ENCODE measurements at regions not wholly inside any gene's neighbourhood (a gene's known extent, or its start where the extent isn't known, plus 50 kb on each side); places are given as distances from the start of the nearest gene placed in this dataset.
"Not testable (repeated sequence)": the region's sequence is repeated elsewhere in the genome, so short reads cannot be mapped to it uniquely, and the experiment has no call there.

DNA sequence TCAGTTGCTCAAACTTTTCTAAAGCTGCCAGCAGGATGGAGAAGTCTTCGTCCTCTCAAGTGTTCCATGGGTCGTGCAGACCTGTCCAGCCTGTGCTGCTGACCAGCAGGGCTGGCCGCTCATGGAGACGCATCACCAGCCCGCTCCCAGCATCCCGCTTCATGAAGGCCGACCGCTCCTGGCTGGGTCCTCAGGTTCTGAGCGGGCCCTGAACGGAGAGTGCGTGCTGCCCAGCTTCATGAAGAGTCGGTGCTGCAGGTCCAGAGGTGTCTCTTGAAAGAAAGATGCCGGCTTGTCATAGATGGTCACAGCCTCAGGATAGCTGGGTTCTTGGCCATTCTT is 75.8 kb upstream of the KCNAB1 start:
- TF ChIP-seq TOX (CRISPR knock-in tag; IDR thresholded peaks at IDR 0.05; ENCODE audit: borderline replicate concordance), result no peak
- no peak for TF ChIP-seq RARB (CRISPR knock-in tag; IDR thresholded peaks at IDR 0.05)
- no peak for TF ChIP-seq ZC3H10 (CRISPR knock-in tag; IDR thresholded peaks at IDR 0.05)
- no peak for TF ChIP-seq PPARA (CRISPR knock-in tag; IDR thresholded peaks at IDR 0.05; ENCODE audit: borderline replicate concordance)
- TF ChIP-seq, protein P1, sequence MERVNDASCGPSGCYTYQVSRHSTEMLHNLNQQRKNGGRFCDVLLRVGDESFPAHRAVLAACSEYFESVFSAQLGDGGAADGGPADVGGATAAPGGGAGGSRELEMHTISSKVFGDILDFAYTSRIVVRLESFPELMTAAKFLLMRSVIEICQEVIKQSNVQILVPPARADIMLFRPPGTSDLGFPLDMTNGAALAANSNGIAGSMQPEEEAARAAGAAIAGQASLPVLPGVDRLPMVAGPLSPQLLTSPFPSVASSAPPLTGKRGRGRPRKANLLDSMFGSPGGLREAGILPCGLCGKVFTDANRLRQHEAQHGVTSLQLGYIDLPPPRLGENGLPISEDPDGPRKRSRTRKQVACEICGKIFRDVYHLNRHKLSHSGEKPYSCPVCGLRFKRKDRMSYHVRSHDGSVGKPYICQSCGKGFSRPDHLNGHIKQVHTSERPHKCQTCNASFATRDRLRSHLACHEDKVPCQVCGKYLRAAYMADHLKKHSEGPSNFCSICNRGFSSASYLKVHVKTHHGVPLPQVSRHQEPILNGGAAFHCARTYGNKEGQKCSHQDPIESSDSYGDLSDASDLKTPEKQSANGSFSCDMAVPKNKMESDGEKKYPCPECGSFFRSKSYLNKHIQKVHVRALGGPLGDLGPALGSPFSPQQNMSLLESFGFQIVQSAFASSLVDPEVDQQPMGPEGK (CRISPR knock-in tag; IDR thresholded peaks at IDR 0.05; ENCODE audit: borderline replicate concordance), result no peak
- no peak for TF ChIP-seq TCF4 (CRISPR knock-in tag; IDR thresholded peaks at IDR 0.05; ENCODE audit: borderline replicate concordance)
- no peak for TF ChIP-seq CSRNP3 (CRISPR knock-in tag; IDR thresholded peaks at IDR 0.05)
- no peak for TF ChIP-seq ISL1 (CRISPR knock-in tag; IDR thresholded peaks at IDR 0.05)
- TF ChIP-seq ZNF70 (CRISPR knock-in tag; IDR thresholded peaks at IDR 0.05), result no peak
- TF ChIP-seq ESRRG (CRISPR knock-in tag; IDR thresholded peaks at IDR 0.05), result no peak
- TF ChIP-seq ZNF565 (CRISPR knock-in tag; conservative IDR thresholded peaks at IDR 0.05; ENCODE audit: low read depth), result no peak
- TF ChIP-seq POU6F1 (CRISPR knock-in tag; IDR thresholded peaks at IDR 0.05; ENCODE audit: borderline replicate concordance, low read depth), result no peak
- TF ChIP-seq ZFP30 (CRISPR knock-in tag; IDR thresholded peaks at IDR 0.05), result no peak
- TF ChIP-seq BACH2 (CRISPR knock-in tag; IDR thresholded peaks at IDR 0.05; ENCODE audit: borderline replicate concordance), result no peak
- TF ChIP-seq ARNTL (CRISPR knock-in tag; IDR thresholded peaks at IDR 0.05; ENCODE audit: borderline replicate concordance, low read depth), result no peak
- no peak for TF ChIP-seq SNAI2 (CRISPR knock-in tag; IDR thresholded peaks at IDR 0.05)
- no peak for ATAC-seq

- not testable (repeated sequence) for ATAC-seq
Measured at GRCh38 chr3:156048483-156048882, 71.9 kb upstream of the KCNAB1 start.

DNA sequence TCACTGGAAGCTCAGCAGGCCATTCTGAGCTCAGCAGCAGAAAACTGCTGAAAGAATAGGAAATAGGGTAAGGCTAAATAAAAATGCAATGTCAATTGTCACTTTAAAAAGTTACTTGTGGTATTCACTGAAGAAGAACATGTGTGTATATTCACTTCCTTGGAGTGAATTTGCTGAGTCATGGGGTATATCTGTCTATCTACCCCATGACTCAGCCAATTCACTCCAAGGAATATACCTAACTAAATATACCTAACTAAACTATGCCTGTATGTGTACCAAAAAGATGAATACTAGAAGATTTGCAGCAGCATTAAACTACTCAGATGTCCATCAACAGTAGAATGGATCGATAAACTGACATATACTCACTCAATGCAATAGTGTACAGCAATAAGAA is 69.5 kb upstream of the KCNAB1 start:
- ATAC-seq, result no peak
- TF ChIP-seq ZC3H10 (CRISPR knock-in tag; IDR thresholded peaks at IDR 0.05) (no peak), ISL1 (CRISPR knock-in tag; IDR thresholded peaks at IDR 0.05) (no peak), ARNTL (CRISPR knock-in tag; IDR thresholded peaks at IDR 0.05; ENCODE audit: borderline replicate concordance, low read depth) (no peak), ZNF70 (CRISPR knock-in tag; IDR thresholded peaks at IDR 0.05) (no peak), PPARA (CRISPR knock-in tag; IDR thresholded peaks at IDR 0.05; ENCODE audit: borderline replicate concordance) (no peak), CSDC2 (CRISPR knock-in tag; IDR thresholded peaks at IDR 0.05) (no peak), ZFP30 (CRISPR knock-in tag; IDR thresholded peaks at IDR 0.05) (no peak), ZNF8 (CRISPR knock-in tag; IDR thresholded peaks at IDR 0.05) (no peak), BACH2 (CRISPR knock-in tag; IDR thresholded peaks at IDR 0.05; ENCODE audit: borderline replicate concordance) (no peak), ZFP3 (CRISPR knock-in tag; IDR thresholded peaks at IDR 0.05) (no peak), ZNF565 (CRISPR knock-in tag; conservative IDR thresholded peaks at IDR 0.05; ENCODE audit: low read depth) (no peak), ESRRG (CRISPR knock-in tag; IDR thresholded peaks at IDR 0.05) (no peak), OSR1 (CRISPR knock-in tag; IDR thresholded peaks at IDR 0.05) (no peak), GLIS3 (CRISPR knock-in tag; IDR thresholded peaks at IDR 0.05) (no peak), SNAI2 (CRISPR knock-in tag; IDR thresholded peaks at IDR 0.05) (no peak)
- TF ChIP-seq, protein P2, sequence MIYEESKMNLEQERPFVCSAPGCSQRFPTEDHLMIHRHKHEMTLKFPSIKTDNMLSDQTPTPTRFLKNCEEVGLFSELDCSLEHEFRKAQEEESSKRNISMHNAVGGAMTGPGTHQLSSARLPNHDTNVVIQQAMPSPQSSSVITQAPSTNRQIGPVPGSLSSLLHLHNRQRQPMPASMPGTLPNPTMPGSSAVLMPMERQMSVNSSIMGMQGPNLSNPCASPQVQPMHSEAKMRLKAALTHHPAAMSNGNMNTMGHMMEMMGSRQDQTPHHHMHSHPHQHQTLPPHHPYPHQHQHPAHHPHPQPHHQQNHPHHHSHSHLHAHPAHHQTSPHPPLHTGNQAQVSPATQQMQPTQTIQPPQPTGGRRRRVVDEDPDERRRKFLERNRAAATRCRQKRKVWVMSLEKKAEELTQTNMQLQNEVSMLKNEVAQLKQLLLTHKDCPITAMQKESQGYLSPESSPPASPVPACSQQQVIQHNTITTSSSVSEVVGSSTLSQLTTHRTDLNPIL (CRISPR knock-in tag; IDR thresholded peaks at IDR 0.05; ENCODE audit: low read depth), result no peak
- TF ChIP-seq, protein P3, sequence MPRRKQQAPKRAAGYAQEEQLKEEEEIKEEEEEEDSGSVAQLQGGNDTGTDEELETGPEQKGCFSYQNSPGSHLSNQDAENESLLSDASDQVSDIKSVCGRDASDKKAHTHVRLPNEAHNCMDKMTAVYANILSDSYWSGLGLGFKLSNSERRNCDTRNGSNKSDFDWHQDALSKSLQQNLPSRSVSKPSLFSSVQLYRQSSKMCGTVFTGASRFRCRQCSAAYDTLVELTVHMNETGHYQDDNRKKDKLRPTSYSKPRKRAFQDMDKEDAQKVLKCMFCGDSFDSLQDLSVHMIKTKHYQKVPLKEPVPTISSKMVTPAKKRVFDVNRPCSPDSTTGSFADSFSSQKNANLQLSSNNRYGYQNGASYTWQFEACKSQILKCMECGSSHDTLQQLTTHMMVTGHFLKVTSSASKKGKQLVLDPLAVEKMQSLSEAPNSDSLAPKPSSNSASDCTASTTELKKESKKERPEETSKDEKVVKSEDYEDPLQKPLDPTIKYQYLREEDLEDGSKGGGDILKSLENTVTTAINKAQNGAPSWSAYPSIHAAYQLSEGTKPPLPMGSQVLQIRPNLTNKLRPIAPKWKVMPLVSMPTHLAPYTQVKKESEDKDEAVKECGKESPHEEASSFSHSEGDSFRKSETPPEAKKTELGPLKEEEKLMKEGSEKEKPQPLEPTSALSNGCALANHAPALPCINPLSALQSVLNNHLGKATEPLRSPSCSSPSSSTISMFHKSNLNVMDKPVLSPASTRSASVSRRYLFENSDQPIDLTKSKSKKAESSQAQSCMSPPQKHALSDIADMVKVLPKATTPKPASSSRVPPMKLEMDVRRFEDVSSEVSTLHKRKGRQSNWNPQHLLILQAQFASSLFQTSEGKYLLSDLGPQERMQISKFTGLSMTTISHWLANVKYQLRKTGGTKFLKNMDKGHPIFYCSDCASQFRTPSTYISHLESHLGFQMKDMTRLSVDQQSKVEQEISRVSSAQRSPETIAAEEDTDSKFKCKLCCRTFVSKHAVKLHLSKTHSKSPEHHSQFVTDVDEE (CRISPR knock-in tag; IDR thresholded peaks at IDR 0.05), result no peak

Data from SK-N-SH treated with all-trans-retinoic acid at 6 μM for 48 hours (cell line).